ENCODE measurements at regions not wholly inside any gene's neighbourhood (a gene's known extent, or its start where the extent isn't known, plus 50 kb on each side); places are given as distances from the start of the nearest gene placed in this dataset.

DNA sequence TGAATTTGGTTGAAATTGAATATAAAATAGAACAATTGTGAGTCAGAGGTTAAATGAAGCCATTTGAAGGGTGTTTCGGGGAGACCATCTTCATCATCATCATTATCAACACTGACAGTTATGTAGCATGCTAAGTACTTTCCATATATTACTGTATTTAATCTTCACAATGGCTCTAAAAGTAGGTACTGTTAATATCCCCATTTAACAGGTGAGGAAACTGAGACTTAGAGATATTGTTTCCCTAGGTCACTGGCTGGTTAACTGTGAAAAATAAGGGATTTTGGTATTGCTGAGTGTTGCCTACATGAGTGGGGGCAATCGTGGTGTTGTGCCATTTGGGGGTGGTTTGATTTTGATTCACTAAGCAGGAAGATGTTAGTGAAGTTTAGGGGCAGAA lies 100.3 kb downstream of the TBX19 start:
- Histone ChIP-seq H3K4me3 (no peak overlapping the region), H3K36me3 (ENCODE audit: low read depth) (no peaks in the 10 kb centered on the region), H3K27ac (no peak overlapping the region), H3F3A (ENCODE audit: insufficient read depth, low read depth) (no peaks in the 10 kb centered on the region), H3K9me2 (ENCODE audit: insufficient read depth) (no peaks in the 10 kb centered on the region), H3K27me3 (ENCODE audit: insufficient read depth, low read depth) (no peaks in the 10 kb centered on the region), H2AFZ (no peak overlapping the region), H3K9me3 (ENCODE audit: insufficient read depth, low read depth) (no peaks in the 10 kb centered on the region), H3K4me2 (no peak overlapping the region), H3K4me1 (replicated peaks; ENCODE audit: insufficient read depth) (peaks cover 6% of the 10 kb centered on the region; the same call in 1 of the 2 replicates), H3K79me2 (ENCODE audit: low read depth) (no peaks in the 10 kb centered on the region), H4K20me1 (ENCODE audit: insufficient read depth) (no peaks in the 10 kb centered on the region)
- CTCF ChIA-PET: no interaction called here
- intact Hi-C loops (cut with micrococcal nuclease; ENCODE audit: unreplicated experiment): no loop called here
- no TSS peak for BruUV-seq (replicated peaks)
- no peak for DNase-seq
- POLR2A ChIA-PET (ENCODE audit: unreplicated experiment): no interaction called here
- TF ChIP-seq, protein P1, sequence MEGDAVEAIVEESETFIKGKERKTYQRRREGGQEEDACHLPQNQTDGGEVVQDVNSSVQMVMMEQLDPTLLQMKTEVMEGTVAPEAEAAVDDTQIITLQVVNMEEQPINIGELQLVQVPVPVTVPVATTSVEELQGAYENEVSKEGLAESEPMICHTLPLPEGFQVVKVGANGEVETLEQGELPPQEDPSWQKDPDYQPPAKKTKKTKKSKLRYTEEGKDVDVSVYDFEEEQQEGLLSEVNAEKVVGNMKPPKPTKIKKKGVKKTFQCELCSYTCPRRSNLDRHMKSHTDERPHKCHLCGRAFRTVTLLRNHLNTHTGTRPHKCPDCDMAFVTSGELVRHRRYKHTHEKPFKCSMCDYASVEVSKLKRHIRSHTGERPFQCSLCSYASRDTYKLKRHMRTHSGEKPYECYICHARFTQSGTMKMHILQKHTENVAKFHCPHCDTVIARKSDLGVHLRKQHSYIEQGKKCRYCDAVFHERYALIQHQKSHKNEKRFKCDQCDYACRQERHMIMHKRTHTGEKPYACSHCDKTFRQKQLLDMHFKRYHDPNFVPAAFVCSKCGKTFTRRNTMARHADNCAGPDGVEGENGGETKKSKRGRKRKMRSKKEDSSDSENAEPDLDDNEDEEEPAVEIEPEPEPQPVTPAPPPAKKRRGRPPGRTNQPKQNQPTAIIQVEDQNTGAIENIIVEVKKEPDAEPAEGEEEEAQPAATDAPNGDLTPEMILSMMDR (conservative IDR thresholded peaks at IDR 0.05): no peak
- no peak for TF ChIP-seq EZH2 (IDR thresholded peaks at IDR 0.05; ENCODE audit: low read depth)

DNA sequence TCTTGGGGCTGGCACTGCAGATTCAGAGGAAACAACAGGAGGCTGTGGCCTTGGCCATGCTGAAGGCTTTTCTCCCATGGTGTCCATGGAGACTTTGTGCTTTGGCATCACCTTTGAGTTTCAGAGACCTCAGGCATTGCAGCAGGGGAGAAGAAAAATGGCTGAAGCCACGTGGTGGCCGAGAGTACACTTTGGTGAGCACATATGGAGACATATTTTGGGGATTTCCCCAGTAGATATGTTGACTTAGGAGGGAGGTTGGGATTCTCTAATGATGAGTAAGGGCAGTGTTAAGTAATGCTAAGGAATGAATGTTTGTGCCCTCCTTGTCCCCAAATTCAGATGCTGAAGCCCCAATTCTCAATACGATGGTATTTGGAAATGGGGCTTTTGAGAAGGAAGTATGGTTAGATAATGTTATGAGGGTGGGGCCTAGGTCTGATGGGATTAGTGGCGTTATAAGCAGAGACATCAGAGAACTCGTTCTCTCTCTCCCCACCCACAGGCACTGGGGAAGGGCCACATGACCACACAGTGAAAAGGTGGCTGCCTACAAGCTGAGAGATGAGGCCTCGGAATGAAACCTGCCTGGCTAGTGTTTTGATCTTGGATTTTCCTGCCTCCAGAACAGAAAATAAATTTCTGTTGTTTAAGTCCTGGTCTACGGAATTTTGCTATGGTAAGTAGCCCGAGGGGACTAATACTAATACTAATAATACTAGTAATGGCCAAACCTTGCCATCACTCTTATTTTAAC lies 98.6 kb downstream of the TBX19 start:
- H3K79me2 ChIP-seq (ENCODE audit: low read depth): no peaks in the 10 kb centered on the region
- no peaks in the 10 kb centered on the region for H3K36me3 ChIP-seq (ENCODE audit: low read depth)
- H3K4me1 ChIP-seq (replicated peaks; ENCODE audit: insufficient read depth): peaks cover 6% of the 10 kb centered on the region; the same call in 1 of the 2 replicates
- no peak overlapping the region for H3K4me3 ChIP-seq
- no peak for TF ChIP-seq EZH2 (IDR thresholded peaks at IDR 0.05; ENCODE audit: low read depth)
- TF ChIP-seq, protein P1 (conservative IDR thresholded peaks at IDR 0.05): no peak
- H3K27ac ChIP-seq: no peak overlapping the region
- intact Hi-C loops (cut with micrococcal nuclease; ENCODE audit: unreplicated experiment): no loop called here
- ChIA-PET POLR2A (ENCODE audit: unreplicated experiment) (no interaction called here), CTCF (interaction anchor here (0.7 kb wide), 1 partner anchor 37 kb away, joined by 3 read pairs; no protein-coding TSS in a partner anchor)
- no peak overlapping the region for H3K4me2 ChIP-seq
- no peak overlapping the region; the same call in 1 of the 2 replicates for H2AFZ ChIP-seq
- H3K27me3 ChIP-seq (ENCODE audit: insufficient read depth, low read depth): no peaks in the 10 kb centered on the region
- no peaks in the 10 kb centered on the region for H4K20me1 ChIP-seq (ENCODE audit: insufficient read depth)
- H3K9me2 ChIP-seq (ENCODE audit: insufficient read depth): no peaks in the 10 kb centered on the region
- H3K9me3 ChIP-seq (ENCODE audit: insufficient read depth, low read depth): no peaks in the 10 kb centered on the region
- H3F3A ChIP-seq (ENCODE audit: insufficient read depth, low read depth): no peaks in the 10 kb centered on the region
- no TSS peak for BruUV-seq (replicated peaks)
- DNase-seq: peak in 1 of 2 experiments; percentile 49

- Histone ChIP-seq H3K27me3 (ENCODE audit: insufficient read depth, low read depth) (no peaks in the 10 kb centered on the region), H3K4me1 (replicated peaks; ENCODE audit: insufficient read depth) (peaks cover 6% of the 10 kb centered on the region; the same call in 1 of the 2 replicates), H2AFZ (no peak overlapping the region), H3K9me2 (ENCODE audit: insufficient read depth) (no peaks in the 10 kb centered on the region), H3K9me3 (ENCODE audit: insufficient read depth, low read depth) (no peaks in the 10 kb centered on the region), H3K79me2 (ENCODE audit: low read depth) (no peaks in the 10 kb centered on the region), H3K36me3 (ENCODE audit: low read depth) (no peaks in the 10 kb centered on the region), H3K4me3 (no peak overlapping the region), H3K4me2 (no peak overlapping the region), H3K27ac (no peak overlapping the region), H3F3A (ENCODE audit: insufficient read depth, low read depth) (no peaks in the 10 kb centered on the region), H4K20me1 (ENCODE audit: insufficient read depth) (no peaks in the 10 kb centered on the region)
- BruUV-seq (replicated peaks): no TSS peak
- no peak for DNase-seq
- intact Hi-C loops (cut with micrococcal nuclease; ENCODE audit: unreplicated experiment): no loop called here
- POLR2A ChIA-PET (ENCODE audit: unreplicated experiment): no interaction called here
- CTCF ChIA-PET: no interaction called here
- TF ChIP-seq EZH2 (IDR thresholded peaks at IDR 0.05; ENCODE audit: low read depth): no peak
- TF ChIP-seq, protein P1 (conservative IDR thresholded peaks at IDR 0.05): no peak
These were observed 95.1 kb downstream of the TBX19 start for GRCh38 chr1:168375566-168376300.

Data from PC-9 (cell line).